Cardiac fibroblast (primary cell): ENCODE measurements at regions not wholly inside any gene's neighbourhood (a gene's known extent, or its start where the extent isn't known, plus 50 kb on each side); places are given as distances from the start of the nearest gene placed in this dataset.
"Not testable (repeated sequence)": the region's sequence is repeated elsewhere in the genome, so short reads cannot be mapped to it uniquely, and the experiment has no call there.

Experiments
- DNase-seq, 2 donors: peaks; one replicate each; pipeline versions ENCODE4 v3.0.0 to v3.0.0-alpha.2; 2010; ENCODE audit warnings: low read depth in 2 of 2
- H3K4me3 ChIP-seq, 2 donors: replicated peaks in 1 of 2; 1 replicate in 1 of 2; 2 replicates in 1 of 2; pipeline ENCODE4 v1.5.1; 2011; ENCODE audit warnings: low read depth in 2 of 2, low read length in 2 of 2, mild to moderate bottlenecking in 2 of 2, moderate library complexity in 1 of 2
- CTCF ChIP-seq: IDR thresholded peaks from one replicate; pipeline ENCODE4 v1.5.1; 2011; ENCODE audit warnings: low read depth, mild to moderate bottlenecking, low read length, inconsistent platforms

DNA sequence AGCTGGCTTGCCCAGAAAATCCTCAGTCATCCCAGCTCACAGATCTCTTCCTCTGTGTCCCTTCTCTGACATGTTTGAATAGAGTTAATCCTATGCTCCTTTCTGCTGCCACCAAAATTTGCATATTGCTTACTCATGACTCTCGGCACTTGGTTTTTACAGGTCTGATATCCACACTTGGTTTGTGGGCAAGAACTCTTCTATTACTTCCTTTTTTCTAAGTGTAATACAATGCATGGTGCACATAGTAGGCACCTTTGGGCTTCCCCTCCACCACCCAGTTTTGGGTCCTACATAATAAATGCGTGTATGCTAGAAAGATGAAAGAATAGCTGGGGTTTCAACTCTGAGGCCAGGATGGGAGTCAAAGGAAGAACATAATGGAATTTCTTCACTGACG is 69.7 kb upstream of the GRK3 start:
- no peak for TF ChIP-seq CTCF
- no peak for DNase-seq
- no peak overlapping the region for H3K4me3 ChIP-seq

DNA sequence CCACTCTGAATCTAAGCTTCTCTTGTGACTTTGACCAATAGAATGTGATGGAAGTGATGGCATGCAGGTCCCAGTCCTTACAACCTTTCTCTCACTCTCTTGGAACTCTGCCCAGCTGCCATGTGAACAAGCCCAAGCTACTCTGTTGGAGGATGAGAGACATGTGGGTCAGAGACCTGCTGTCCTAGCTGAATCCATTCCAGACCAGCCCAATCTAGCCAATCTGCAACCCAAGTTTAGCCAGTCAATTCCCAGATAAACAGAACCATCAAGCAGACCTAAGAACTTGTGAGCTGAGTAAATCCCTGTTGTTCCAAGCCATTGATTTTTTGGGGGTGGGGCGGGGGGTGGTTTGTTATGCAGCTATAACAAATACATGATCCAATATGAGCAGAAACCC is 69.2 kb upstream of the GRK3 start:
- H3K4me3 ChIP-seq, result no peak overlapping the region
- DNase-seq, result peak; percentile 14 to 18

GRCh38 chr22:25496396-25497064 is 67.9 kb upstream of the GRK3 start:
- no peak for TF ChIP-seq CTCF
- no peak overlapping the region for H3K4me3 ChIP-seq
- DNase-seq, result peak in 1 of 2 donors; percentile 11

More for the DNA sequence above, 69.2 kb upstream of the GRK3 start:
- TF ChIP-seq CTCF, result no peak

DNA sequence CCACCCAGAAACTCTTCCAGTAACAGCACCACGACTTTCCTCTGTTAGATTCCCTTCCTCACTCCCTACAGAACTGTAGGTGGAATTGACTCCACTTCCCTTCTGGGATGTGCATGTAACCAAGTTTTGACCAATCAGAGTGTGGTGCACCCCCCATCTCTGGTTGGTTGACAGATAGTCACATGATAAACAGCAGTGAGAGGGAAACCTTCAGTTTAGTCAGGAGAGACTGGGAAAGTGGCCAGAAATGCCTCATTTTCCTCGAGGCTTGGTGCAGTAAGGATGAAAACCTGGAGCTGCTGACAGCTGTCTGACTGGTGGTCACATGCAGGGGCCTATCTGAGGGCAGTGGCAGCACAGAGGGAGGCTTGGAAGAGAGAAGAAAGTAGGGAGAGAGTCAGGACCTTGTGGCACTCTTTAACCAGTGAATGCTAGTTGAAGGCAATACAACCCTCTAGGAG is 67.3 kb upstream of the GRK3 start:
- peak; percentile 19 to 63 for DNase-seq
- TF ChIP-seq CTCF, result no peak
- H3K4me3 ChIP-seq, result no peak overlapping the region

DNA sequence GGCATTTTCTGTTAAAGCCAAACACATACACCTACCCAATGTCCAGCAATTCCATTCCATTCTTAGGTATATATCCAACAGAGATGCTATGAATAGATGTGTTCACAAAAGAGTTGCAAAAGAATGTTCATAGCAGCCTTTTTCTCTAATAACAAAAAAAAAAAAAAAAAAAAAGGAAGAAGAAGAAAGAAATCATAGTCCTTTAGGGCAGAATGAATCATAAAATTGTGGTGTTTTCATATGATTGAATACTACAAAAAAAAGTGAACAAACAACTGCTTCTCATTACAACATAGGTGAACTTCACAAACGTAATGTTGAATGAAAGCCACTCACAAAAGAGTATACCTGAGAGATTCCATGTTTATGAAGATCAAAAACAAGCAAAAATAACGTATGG is 66.8 kb upstream of the GRK3 start:
- no peak for DNase-seq
- H3K4me3 ChIP-seq, result no peak overlapping the region
- TF ChIP-seq CTCF, result no peak

GRCh38 chr22:25500671-25501070 is 63.8 kb upstream of the GRK3 start:
- not testable (repeated sequence) for H3K4me3 ChIP-seq, DNase-seq

DNA sequence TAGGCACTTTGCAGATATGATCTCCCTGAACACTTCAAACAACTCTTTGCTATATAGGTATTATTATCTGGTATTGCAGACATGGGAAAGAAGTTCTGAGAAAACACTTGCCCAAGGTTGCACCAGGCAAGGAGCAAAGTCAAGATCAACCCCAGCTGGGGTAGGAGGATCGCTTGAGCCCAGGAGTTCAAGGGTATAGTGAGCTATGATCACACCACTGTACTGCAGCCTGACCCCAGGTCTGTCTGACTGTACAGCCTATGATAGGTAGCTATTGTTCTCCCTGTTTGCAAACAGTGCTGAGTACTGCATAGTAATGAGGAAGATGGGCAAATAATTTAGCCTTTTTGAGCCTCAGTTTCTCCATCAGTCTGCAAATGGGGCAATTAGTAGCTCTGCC is 60.5 kb upstream of the GRK3 start:
- H3K4me3 ChIP-seq, DNase-seq: not testable (repeated sequence)

- TF ChIP-seq CTCF, result no peak
- DNase-seq, result no peak
- H3K4me3 ChIP-seq, result no peak overlapping the region
Measured at GRCh38 chr22:25508161-25508560, 56.3 kb upstream of the GRK3 start.
